ENCODE measurements at regions not wholly inside any gene's neighbourhood (a gene's known extent, or its start where the extent isn't known, plus 50 kb on each side); places are given as distances from the start of the nearest gene placed in this dataset.

DNA sequence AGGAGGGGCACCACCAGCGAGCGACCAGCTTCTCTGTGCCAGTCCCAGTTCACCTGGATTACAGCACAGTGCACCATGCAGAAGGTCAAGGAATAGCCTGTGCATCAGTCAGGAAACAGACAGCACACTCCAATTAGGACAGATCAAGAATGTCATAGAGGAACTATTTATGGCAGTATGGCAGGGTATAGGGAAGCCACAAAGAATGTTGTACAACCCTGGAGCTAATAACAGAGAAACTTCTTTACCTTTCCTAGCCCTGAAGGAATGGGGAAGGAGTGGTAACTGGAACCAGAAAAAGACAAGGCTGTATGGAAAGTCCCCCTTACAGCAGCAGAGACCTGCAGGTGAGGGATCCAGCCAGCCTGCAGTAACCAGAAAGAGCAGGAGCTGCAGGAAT, 87.8 kb upstream of the USP24 start:
- no peak for TF ChIP-seq EZH2 (IDR thresholded peaks at IDR 0.05; ENCODE audit: low read depth)
- no peak for TF ChIP-seq CTCF (conservative IDR thresholded peaks at IDR 0.05)
